ENCODE measurements at regions not wholly inside any gene's neighbourhood (a gene's known extent, or its start where the extent isn't known, plus 50 kb on each side); places are given as distances from the start of the nearest gene placed in this dataset.
"Not testable (repeated sequence)": the region's sequence is repeated elsewhere in the genome, so short reads cannot be mapped to it uniquely, and the experiment has no call there.

GRCh38 chr2:21781962-21782361 is 658.2 kb downstream of the TDRD15 start:
- H3K4me3 Mint-ChIP-seq, result no peak overlapping the region

GRCh38 chr2:21782866-21783265 is 659.1 kb downstream of the TDRD15 start:
- Histone ChIP-seq H3K4me2 (no peak overlapping the region), H3F3A (ENCODE audit: low read depth) (no peaks in the 10 kb centered on the region), H2AFZ (replicated peaks) (no peak overlapping the region), H3K9ac (no peak overlapping the region), H3K4me1 (no peaks in the 10 kb centered on the region), H3K9me3 (ENCODE audit: low read depth) (no peaks in the 10 kb centered on the region), H4K20me1 (ENCODE audit: low read depth) (no peaks in the 10 kb centered on the region), H3K27ac (no peak overlapping the region), H3K79me2 (ENCODE audit: low read depth) (no peaks in the 10 kb centered on the region), H3K36me3 (no peaks in the 10 kb centered on the region), H3K4me3 (no peak overlapping the region), H3K27me3 (no peaks in the 10 kb centered on the region)
- peaks cover 2% of the 10 kb centered on the region for H3K4me1 Mint-ChIP-seq
- TF ChIP-seq EZH2phosphoT487 (IDR thresholded peaks at IDR 0.05) (no peak), CTCF (IDR thresholded peaks at IDR 0.05) (no peak), EZH2 (IDR thresholded peaks at IDR 0.05) (no peak)
- H3K4me3 Mint-ChIP-seq, result no peak overlapping the region
- DNase-seq (ENCODE audit: low spot score), result no peak
- H3K27ac Mint-ChIP-seq, result no peak overlapping the region
- H3K36me3 Mint-ChIP-seq, result no peaks in the 10 kb centered on the region
- H3K9me3 Mint-ChIP-seq, result no peaks in the 10 kb centered on the region
- H3K27me3 Mint-ChIP-seq (ENCODE audit: insufficient read depth, low read depth), result no peaks in the 10 kb centered on the region

More at GRCh38 chr2:21781962-21782361, 658.2 kb downstream of the TDRD15 start:
- no peak overlapping the region for H3K4me2 ChIP-seq
- H3F3A ChIP-seq (ENCODE audit: low read depth), result no peaks in the 10 kb centered on the region
- no peak overlapping the region for H3K9ac ChIP-seq
- Mint-ChIP-seq H3K4me1 (peaks cover 2% of the 10 kb centered on the region), H3K36me3 (no peaks in the 10 kb centered on the region), H3K27me3 (ENCODE audit: insufficient read depth, low read depth) (no peaks in the 10 kb centered on the region), H3K9me3 (no peaks in the 10 kb centered on the region), H3K27ac (no peak overlapping the region)
- H2AFZ ChIP-seq (replicated peaks), result no peak overlapping the region
- no peaks in the 10 kb centered on the region for H3K9me3 ChIP-seq (ENCODE audit: low read depth)
- H3K4me3 ChIP-seq, result no peak overlapping the region
- no peak overlapping the region for H3K27ac ChIP-seq
- TF ChIP-seq EZH2phosphoT487 (IDR thresholded peaks at IDR 0.05) (no peak), CTCF (IDR thresholded peaks at IDR 0.05) (no peak), EZH2 (IDR thresholded peaks at IDR 0.05) (no peak)
- no peaks in the 10 kb centered on the region for H3K4me1 ChIP-seq
- H3K27me3 ChIP-seq, result no peaks in the 10 kb centered on the region
- H3K79me2 ChIP-seq (ENCODE audit: low read depth), result no peaks in the 10 kb centered on the region
- no peak for DNase-seq (ENCODE audit: low spot score)
- H4K20me1 ChIP-seq (ENCODE audit: low read depth), result no peaks in the 10 kb centered on the region
- no peaks in the 10 kb centered on the region for H3K36me3 ChIP-seq

- no peak overlapping the region for H3K9ac ChIP-seq
- Mint-ChIP-seq H3K9me3 (no peaks in the 10 kb centered on the region), H3K4me1 (peaks cover 3% of the 10 kb centered on the region), H3K27ac (no peak overlapping the region), H3K27me3 (ENCODE audit: insufficient read depth, low read depth) (no peaks in the 10 kb centered on the region), H3K36me3 (no peaks in the 10 kb centered on the region), H3K4me3 (no peak overlapping the region)
- no peaks in the 10 kb centered on the region for H3K79me2 ChIP-seq (ENCODE audit: low read depth)
- H2AFZ ChIP-seq (replicated peaks), result no peak overlapping the region
- H3F3A ChIP-seq (ENCODE audit: low read depth), result no peaks in the 10 kb centered on the region
- H4K20me1 ChIP-seq (ENCODE audit: low read depth), result no peaks in the 10 kb centered on the region
- H3K4me3 ChIP-seq, result no peak overlapping the region
- no peaks in the 10 kb centered on the region for H3K9me3 ChIP-seq (ENCODE audit: low read depth)
- no peak overlapping the region for H3K4me2 ChIP-seq
- no peak for DNase-seq (ENCODE audit: low spot score)
- no peaks in the 10 kb centered on the region for H3K36me3 ChIP-seq
- H3K4me1 ChIP-seq, result no peaks in the 10 kb centered on the region
- no peaks in the 10 kb centered on the region for H3K27me3 ChIP-seq
- H3K27ac ChIP-seq, result no peak overlapping the region
- TF ChIP-seq CTCF (IDR thresholded peaks at IDR 0.05) (no peak), EZH2phosphoT487 (IDR thresholded peaks at IDR 0.05) (no peak), EZH2 (IDR thresholded peaks at IDR 0.05) (no peak)
Observed at GRCh38 chr2:21787941-21788340, 664.2 kb downstream of the TDRD15 start.

GRCh38 chr2:21790311-21790710 is 666.5 kb downstream of the TDRD15 start:
- not testable (repeated sequence) for H3K36me3 Mint-ChIP-seq; H3K9me3 ChIP-seq (ENCODE audit: low read depth); H4K20me1 ChIP-seq (ENCODE audit: low read depth); H3K4me1 ChIP-seq; DNase-seq (ENCODE audit: low spot score); H3K27me3 ChIP-seq; H3K79me2 ChIP-seq (ENCODE audit: low read depth); H2AFZ ChIP-seq (replicated peaks); H3K4me1 Mint-ChIP-seq; H3F3A ChIP-seq (ENCODE audit: low read depth); H3K27ac ChIP-seq; H3K9ac ChIP-seq; H3K27me3 Mint-ChIP-seq (ENCODE audit: insufficient read depth, low read depth); H3K36me3 ChIP-seq; H3K4me3 Mint-ChIP-seq; H3K4me3 ChIP-seq; H3K27ac Mint-ChIP-seq; H3K4me2 ChIP-seq; H3K9me3 Mint-ChIP-seq
